Renal pelvis (tissue), 1 donor: ENCODE measurements at regions not wholly inside any gene's neighbourhood (a gene's known extent, or its start where the extent isn't known, plus 50 kb on each side); places are given as distances from the start of the nearest gene placed in this dataset.

Source experiments
- DNase-seq: peaks from one replicate; pipeline ENCODE4 v3.0.0-alpha.2; 2013

DNA sequence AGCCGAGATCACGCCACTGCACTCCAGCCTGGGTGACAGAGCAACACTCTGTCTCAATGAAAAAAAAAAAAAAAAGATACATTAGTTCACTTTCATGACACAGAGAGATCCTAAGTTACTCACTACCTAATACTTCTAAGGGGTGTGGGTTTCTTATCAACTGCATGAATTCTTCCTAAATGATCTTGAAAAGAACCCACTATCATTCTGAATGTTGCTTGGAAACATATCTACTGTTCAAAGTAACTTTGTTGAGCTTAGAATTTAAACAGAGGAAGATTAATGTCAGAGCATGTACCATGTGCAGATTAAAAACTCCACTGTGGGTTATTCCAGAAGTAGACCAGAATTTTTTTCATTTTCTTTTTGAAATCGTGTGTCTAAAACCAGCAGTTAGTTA, 241.5 kb downstream of the LTN1 start:
- no peak for DNase-seq

DNA sequence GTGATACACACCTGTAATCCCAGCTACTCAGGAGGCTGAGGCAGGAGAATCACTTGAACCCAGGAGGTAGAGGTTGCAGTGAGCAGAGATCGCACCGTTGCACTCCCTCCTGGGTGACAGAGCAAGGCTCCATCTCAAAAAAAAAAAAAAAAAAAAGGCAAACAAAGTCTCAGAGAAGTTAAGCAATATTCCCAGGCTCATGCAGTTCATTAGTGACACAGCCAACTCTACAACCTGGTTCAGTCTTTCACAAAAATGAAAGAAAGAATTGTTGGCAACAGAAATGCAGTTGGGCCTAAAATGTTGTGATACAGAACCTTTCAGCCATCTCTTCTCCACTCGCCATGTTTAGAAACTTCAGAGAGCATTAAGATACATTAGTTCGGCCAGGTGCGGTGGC, 242.1 kb downstream of the LTN1 start:
- DNase-seq, result no peak

DNA sequence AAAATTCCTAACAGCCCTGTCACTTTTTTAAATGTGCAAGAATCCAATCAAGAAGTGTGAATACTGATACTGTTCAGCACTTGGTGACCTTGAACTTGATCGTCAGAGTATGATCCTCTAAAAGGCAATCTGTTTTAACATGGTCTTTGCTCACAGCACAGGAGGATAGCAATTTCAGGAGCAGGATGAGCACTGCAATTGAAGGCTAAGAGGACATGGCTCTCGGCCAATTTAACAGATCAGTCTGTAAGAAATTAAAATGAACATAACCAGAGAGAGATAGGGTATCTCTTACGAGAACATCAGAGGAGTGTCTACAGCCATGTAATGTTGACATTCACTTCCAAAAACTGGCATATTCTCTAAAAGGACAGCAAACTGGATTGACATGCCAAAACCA, 243.1 kb downstream of the LTN1 start:
- DNase-seq, result no peak

DNA sequence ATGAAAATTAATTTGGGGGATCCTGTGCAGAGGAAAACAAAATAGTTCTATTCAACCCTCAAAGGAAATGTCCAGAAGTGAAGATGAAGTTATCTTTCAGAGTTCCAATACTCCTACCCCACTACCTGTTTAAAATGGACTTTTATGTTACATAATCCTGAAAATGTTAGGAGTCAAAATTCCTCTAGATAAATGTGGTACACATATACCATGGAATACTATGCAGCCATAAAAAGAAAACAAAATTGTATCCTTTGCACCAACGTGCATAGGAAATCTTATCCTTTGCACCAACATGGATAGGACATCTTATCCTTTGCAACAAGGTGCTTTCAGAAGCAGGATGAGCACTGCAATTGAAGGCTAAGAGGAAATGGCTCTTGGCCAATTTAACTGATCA, 245.2 kb downstream of the LTN1 start:
- DNase-seq, result no peak

DNA sequence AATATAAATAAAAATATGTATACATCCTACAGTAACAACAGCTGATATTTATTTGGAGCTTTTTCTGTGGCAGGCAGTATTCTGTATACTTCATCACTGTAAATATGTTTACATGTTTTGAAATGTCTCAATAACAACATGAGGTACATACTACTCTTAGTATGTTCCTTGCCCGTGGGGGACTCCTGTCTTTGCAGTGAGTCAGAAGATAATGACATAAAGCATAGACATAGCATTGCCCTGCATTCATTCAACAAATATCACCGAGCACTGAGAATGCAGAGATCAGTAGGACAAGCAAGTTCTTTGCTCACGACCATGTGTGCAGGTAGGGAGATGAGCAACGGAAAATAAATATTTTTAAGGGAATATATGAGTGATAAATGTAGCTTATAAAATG, 246.5 kb downstream of the LTN1 start:
- DNase-seq, result no peak

DNA sequence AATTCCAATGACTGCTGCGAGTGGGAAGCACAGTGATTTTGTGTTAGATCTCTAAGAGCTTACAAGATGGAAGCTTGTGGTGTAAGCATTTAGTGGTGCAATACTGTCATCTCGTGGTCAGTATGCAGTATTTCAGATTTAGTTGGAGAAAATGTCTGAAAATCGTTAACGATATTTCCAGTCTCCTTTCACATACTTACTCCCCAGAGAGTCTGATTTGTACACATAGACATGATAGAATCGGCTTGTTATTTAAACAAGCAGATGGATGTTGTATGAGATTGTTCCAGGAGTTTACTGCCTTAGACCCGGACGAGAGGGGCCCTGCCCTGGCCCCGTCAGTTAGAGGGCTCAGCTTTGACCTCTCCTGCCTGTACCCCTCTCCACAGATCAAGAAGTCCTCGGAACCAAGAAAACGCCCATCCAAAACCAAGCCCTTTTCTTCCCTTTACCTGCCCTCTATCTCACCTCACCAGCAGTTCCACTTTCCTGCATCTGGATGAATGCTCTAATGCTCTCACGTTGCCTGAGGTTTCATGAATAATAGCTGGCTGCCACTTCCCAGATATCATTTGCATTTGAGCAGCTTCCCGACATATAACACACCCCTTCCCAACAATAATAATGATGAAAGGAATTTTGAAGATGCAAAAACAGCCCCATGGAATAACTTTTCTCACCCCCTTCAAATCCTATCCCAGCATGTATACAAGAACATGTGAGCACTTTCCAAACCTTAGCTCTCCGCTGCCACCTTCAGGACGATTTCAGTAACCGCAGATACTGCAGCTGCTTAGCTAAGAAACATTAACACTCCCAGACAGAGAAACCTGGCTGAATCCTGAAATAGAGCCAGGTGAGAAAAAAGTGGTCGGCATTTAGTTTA, 247.3 kb downstream of the LTN1 start:
- DNase-seq, result peak; percentile 85

DNA sequence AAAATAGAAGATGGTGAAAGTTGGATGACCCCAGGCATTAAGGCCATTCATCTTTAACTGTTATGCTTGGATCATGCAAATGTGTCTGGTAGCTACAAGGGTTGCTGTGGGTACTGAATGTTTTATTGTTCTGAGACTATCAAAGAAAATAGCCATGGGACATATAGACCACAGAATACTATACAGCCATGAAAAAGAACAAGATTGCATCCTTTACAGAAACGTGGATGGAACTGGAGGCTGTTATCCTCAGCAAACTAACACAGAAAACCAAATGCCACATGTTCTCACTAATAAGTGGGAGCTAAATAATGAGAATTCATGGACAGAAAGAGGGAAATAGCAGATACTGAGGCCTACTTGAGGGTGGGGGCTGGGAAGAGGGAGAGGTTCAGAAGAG, 249.0 kb downstream of the LTN1 start:
- DNase-seq, result no peak

DNA sequence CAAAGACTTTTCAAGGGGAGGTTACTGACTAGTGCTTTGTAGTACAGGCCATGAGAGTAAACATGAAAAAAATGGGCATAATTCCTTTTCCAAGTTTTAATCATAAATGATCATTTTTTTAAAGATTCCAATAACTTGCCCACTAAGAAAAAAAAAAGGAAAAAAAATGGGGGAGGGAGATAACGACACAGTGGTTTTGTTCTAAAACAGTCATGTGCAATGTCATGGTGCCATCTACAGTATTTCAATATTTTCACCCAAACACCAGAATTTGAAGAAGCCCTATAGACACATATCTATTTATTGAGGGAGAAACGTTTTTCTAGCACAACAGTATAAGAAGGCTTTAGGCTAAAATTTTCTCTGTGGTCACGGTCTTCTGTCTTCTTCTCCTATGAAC, 250.2 kb downstream of the LTN1 start:
- peak; percentile 10 for DNase-seq

DNA sequence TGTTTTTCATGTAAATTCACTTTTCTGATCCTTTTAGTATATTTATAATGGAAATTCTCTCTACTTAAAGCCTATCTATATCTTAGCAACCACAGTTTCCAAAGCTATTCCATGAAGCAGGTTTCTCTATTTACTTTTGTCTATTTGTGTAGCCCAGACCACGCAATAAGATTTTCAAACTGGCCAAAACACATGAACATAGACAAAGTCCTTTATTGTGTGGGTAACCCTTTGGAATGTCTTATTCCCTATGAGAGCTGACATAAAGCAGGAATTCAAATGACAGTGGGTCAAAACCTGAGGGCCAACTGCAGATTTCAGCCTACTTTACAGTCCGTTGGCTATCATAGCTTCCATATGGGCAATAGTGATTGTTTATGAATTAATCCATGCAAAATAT, 252.6 kb downstream of the LTN1 start:
- no peak for DNase-seq

DNA sequence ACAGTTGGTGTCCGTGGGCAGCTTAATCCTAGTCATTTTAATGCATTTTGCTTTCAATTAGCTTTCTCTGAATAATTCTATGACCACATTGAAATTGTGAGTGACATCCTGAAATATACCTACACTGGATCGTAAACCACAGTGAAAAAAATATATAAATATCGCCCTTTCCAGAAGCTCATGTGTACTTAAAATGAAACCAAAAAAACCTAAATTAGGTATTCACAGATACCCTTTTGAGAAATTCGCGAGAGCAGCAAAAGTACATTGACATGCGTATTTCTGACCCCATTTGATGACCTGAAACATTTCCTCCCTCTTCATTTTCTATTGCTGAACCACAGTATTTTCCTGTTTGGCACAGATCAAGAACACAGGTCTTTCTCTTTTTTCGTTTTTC, 253.8 kb downstream of the LTN1 start:
- no peak for DNase-seq

DNA sequence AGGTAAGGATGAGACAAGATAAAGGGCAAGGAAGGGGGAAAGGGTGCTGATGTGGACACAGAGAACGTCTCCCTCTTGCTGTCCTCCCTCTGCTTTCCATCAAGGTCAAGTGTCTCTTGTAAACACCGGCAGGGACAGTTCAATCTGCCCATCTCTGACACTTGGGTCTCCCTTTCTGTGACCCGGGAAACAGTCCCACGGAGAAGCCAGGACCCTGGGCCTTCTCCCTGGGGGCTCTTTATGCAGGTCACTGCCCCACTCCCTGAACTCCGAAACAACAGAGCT, 254.3 kb downstream of the LTN1 start:
- DNase-seq, result no peak

DNA sequence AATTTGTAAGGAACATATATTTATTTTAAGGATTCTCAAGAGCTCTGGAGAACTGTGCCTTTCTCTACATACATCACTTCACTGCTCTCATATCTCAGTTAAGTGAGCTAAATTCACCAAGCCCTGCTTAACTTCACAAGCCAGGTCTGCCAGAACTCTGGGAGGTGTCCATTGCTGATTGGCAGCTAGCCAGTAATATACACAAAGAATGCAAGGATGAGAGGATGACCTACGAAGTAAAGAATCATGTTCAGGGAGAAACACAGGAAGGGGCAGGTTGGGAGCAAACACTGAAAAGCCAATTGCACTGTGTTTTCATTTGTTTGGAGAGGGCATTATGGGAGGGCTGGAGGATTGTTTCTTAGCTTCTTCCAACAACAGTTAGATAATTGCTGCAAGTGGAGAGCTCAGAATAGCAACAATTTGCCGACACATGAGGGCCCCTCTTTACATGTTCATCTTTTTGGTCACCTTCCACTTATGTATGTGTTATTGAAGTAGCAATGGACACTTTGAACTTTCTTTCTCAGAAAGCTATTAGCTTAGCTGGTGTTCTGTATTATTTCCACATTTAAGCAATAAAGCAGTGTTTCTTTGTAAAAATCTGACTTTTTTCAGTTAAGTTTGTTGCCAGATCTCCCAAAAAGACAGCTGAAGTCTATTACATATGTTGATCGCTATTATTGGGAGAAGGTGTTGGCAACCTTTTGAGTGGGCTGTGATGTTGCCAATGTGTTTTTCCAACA, 254.8 kb downstream of the LTN1 start:
- DNase-seq, result no peak

DNA sequence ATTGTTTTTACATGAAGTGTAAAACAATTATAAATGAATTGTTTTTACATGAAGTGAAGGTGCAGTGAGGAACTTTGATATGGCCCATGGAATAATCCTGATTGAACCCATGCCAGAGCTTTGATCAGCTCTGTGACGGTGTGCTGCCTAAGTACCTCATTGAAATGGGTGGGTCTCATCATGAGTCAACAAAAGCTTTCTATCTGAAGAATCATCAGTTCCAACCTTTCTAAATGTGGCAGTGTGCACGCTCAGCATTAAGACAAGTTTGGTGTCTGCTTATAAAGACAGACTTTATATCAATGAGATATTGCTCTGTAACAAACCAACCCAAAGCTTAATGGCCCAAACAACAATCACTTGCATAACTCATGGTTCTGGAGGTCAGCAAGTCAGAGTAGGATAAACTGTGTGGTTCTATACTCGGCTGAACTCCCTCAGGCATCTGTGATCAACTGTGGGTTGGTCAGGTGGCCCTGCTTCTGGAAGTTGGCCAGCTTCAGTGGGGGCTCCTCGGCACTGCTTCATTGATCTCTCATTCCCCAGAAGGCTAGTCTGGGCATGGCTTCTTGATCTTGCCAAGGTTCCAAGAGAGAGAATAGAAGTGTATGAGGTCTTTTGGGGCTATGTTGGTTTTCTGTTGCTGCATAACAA, 258.0 kb downstream of the LTN1 start:
- DNase-seq, result no peak

DNA sequence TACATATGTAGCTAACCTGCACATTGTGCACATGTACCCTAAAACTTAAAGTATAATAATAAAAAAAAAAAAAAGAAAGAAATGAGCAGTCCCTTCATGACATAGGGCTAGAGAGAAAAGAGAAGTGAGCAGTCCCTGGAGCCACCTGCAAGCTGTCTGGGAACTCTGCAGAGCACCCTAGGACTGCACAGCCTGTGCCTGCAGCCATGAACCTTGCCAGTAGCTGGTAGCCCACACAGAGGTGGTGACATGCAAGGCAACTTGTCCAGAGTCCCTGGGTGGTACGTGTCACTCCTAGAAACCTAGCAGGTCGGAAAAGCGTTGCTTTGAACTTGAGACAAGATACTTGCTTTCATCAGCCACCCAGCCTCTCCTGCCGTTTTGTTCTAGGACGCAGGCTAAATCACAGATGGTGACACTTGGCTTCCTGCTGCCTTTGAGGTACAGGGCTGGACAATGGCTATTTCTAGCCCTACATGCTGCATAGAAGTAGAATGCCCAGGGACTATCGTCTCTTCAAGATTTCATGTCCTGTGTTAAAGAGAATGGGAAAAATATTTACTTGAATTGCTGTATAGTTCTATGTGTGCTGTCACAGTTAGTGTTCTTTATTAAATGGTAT, 260.9 kb downstream of the LTN1 start:
- DNase-seq, result no peak

DNA sequence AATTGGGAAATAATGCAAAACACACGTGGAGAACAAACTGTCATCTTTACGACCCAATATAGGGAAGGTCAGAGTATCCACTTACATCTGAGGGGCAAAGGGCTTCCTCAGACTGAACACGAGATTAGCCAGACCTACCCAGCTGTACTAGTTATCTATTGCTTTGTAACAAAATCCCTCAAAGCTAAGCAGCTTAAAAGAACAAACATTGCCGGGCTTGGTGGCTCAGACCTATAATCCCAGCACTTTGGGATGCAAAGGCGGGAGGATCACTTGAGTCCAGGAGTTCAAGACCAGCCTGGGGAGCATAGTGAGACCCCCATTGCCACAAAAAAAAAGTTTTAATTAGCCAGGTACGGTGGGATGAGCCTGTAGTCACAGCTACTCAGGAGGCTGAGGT, 262.8 kb downstream of the LTN1 start:
- no peak for DNase-seq

DNA sequence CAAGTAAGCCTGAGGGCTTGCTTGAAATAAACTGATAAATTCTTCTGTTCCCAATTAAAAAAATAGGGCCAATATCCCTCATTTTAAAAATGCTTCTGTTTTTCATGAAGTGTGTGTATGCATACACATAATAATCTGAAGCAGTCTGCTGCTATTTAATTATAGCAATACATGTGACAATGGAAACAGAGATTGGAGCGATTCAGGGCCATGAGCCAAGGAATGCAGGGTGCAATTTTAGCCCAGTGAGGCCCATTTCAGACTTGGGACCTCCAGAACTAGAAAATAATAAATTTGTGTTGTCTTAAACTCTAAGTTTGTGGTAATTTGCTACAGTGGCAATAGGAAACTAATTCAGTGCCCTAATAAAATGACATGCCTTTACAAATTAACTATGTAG, 264.9 kb downstream of the LTN1 start:
- no peak for DNase-seq

DNA sequence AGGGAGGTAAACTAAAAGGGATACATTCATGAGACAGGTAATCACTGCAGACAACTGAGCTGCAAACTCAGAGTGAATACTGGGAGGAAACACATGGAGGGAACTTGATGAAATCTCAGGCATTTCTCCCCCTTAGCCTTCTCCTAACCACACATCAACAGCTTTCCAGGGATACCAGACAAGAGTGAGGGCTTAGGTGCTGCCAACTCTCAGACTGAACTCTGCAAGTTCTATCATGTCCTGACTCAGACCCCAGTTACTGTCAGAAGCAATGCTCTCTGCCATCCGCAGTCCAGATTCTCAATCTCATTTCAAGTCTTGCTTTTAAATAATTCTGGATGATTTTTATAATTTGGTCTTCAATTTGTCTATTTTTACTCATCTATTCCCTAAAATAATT, 267.3 kb downstream of the LTN1 start:
- no peak for DNase-seq

DNA sequence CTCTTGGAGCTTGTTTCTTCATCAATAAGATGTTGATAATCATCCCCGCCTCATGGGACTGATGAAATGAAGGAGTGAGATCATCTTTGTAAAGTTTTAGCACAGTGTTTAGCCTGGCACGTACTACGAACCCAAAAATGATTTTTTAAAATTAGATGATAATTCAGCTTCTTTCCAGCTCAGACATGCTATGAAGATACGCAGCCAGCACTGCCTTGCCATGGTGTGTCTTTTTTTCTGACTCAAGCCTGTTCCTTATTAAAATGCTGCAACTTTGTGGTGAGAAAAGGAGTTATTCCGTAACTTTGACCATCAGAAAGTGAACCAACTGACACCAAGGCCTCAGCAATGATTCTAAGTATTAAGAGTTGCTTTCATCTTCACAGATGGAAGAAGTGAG, 269.0 kb downstream of the LTN1 start:
- DNase-seq, result no peak

DNA sequence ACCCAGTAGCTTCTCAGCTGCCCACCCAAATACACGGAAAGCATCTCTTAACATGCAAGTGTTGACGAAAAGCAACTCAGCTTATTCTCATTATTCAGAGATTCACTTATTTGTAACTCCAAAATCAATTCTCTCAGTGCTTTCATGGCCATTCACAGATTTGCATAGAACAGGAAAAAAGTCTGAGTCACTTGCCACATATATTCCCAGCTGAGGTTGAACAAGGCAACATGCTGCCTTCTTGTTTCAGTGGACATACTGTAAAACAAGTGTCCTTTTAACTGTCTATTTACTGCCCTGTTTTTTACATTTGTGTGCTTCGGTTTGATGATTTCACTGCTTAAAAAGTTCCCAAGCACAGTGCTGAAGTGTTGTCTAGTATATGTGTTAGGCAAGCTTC, 273.0 kb downstream of the LTN1 start:
- DNase-seq, result no peak

DNA sequence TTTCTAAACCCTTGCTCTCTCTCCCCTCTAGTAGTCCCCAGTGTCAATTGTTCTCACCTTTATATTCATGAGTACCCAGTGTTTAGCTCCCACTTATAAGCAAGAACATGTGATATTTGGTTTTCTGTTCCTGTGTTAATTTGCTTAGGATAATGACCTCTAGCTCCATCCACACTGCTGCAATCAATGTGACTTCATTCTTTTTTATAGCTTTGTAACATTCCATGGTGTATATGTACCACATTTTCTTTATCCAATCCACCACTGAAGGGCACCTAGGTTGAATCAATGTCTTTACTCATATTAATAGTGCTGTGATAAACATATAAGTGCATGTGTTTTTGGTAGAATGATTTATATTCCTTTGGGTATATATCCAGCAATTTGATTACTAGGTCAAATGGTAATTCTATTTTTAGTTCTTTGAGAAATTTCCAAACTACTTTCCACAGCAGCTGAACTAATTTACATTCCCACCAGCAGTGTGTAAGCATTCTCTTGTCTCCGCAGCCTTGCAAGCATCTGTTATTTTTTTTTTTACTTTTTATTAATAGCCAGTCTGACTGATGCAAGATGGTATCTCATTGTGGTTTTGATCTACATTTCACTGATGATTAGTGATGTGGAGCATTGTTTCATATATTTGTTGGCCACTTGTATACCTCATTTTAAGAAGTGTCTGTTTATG, 277.8 kb downstream of the LTN1 start:
- no peak for DNase-seq

DNA sequence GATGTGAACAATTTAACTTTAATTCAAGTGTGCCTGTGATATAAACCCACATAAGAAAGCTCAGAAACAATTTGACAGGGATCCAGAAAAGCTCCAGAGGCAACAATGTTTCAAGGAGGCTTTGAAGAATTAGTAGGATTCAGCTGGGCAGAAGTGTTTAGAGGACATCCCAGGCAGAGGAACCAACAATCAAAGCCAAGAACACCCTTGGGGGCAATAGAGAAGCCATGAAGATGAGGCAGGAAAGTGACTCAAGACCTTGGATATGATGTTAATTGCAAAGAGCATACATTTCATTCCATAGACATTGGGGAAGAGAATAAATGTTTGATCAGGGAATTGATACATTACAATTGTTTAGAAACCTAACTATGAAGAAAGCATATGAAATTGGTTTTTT, 280.3 kb downstream of the LTN1 start:
- DNase-seq, result no peak

DNA sequence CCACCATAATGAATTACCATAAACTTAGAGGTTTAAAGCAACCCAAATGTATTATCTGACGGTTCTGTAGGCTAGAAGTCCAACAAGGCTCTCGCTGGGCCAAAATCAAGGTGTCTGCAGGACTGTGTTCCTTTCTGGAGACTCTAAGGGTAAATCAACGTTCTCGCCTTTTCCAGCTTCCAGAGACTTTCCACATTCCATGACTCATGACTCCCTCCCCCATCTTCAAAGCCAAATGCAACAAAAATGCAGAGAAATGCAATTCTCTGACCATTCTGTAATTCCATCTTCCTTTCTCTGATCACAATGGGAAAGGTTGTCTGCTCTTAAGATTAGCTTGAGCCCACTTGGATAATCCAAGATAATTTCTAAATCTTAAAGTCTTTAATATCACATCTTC, 287.1 kb downstream of the LTN1 start:
- DNase-seq, result no peak
